ENCODE measurements at regions not wholly inside any gene's neighbourhood (a gene's known extent, or its start where the extent isn't known, plus 50 kb on each side); places are given as distances from the start of the nearest gene placed in this dataset.

DNA sequence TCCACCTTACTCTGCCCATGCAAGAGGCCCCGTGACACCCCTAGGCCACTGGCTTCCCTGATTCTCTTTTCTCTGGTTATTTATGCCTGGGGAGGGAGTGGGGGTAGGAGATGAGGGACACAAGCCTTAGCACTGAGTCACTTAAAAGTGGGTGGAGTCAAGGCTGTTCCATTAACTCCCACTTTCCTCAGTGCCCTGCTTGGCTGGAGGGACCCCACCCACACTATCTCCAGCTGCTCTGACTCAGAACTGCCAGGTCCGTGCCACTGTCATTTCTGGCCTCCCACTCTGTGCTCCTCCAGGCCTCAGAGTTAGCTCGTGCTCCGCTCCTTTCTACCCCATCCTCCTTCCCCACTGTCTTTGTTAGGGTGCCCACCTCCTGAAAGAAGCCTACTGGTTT, 113.4 kb upstream of the UQCRFS1 start:
- Histone ChIP-seq H2AFZ (ENCODE audit: low read depth, low read length, poor library complexity, severe bottlenecking) (no peak overlapping the region), H3K36me3 (ENCODE audit: control insufficient read depth in 1 of 2, insufficient read depth in 2 of 2, low read length in 2 of 2) (no peaks in the 10 kb centered on the region), H3K4me2 (ENCODE audit: low read length) (no peak overlapping the region), H3K4me1 (ENCODE audit: control insufficient read depth in 1 of 2, insufficient read depth in 2 of 2, low read length in 2 of 2) (no peaks in the 10 kb centered on the region), H3K4me3 (replicated peaks in 1 of 2; ENCODE audit: low read depth in 1 of 2, low read length in 2 of 2) (no peak overlapping the region), H3K9me3 (ENCODE audit: control insufficient read depth in 1 of 2, insufficient read depth in 1 of 2, low read depth in 1 of 2, low read length in 2 of 2) (no peaks in the 10 kb centered on the region), H3K9ac (ENCODE audit: low read length) (no peak overlapping the region), H3K79me2 (ENCODE audit: insufficient read depth, low read length) (no peaks in the 10 kb centered on the region), H3K27ac (ENCODE audit: low read depth, low read length) (no peak overlapping the region), H4K20me1 (ENCODE audit: insufficient read depth) (no peaks in the 10 kb centered on the region), H3K27me3 (ENCODE audit: insufficient read depth, low read length) (peaks cover 9% of the 10 kb centered on the region), H3K9me2 (ENCODE audit: insufficient read depth) (no peaks in the 10 kb centered on the region)
- intact Hi-C loops (cut with micrococcal nuclease): no loop called here
- POLR2A ChIA-PET: no interaction called here
- TF ChIP-seq TCF7L2 (IDR thresholded peaks at IDR 0.05; ENCODE audit: borderline replicate concordance, extremely low read depth, insufficient read depth, insufficient read length) (no peak), ZFX (IDR thresholded peaks at IDR 0.05) (no peak), YY1 (IDR thresholded peaks at IDR 0.05; ENCODE audit: extremely low read depth, insufficient replicate concordance, low read depth, low read length) (no peak), EGR1 (IDR thresholded peaks at IDR 0.05; ENCODE audit: low read depth) (no peak), POLR2AphosphoS5 (IDR thresholded peaks at IDR 0.05; ENCODE audit: low read depth, low read length) (no peak), ELF1 (IDR thresholded peaks at IDR 0.05; ENCODE audit: borderline replicate concordance, low read depth) (no peak), JUND (IDR thresholded peaks at IDR 0.05) (no peak), EZH2phosphoT487 (IDR thresholded peaks at IDR 0.05; ENCODE audit: borderline replicate concordance) (no peak), SRF (IDR thresholded peaks at IDR 0.05; ENCODE audit: low read depth) (no peak), POLR2A (IDR thresholded peaks at IDR 0.05; ENCODE audit: borderline replicate concordance, extremely low read depth, insufficient read depth, insufficient read length) (no peak), CBX3 (IDR thresholded peaks at IDR 0.05; ENCODE audit: low read depth) (no peak), FOSL1 (IDR thresholded peaks at IDR 0.05; ENCODE audit: low read depth) (no peak), ZNF274 (IDR thresholded peaks at IDR 0.05; ENCODE audit: low read depth, low read length) (no peak)
- TF ChIP-seq, protein P1, sequence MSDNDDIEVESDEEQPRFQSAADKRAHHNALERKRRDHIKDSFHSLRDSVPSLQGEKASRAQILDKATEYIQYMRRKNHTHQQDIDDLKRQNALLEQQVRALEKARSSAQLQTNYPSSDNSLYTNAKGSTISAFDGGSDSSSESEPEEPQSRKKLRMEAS (IDR thresholded peaks at IDR 0.05): no peak
- TF ChIP-seq, protein P2, sequence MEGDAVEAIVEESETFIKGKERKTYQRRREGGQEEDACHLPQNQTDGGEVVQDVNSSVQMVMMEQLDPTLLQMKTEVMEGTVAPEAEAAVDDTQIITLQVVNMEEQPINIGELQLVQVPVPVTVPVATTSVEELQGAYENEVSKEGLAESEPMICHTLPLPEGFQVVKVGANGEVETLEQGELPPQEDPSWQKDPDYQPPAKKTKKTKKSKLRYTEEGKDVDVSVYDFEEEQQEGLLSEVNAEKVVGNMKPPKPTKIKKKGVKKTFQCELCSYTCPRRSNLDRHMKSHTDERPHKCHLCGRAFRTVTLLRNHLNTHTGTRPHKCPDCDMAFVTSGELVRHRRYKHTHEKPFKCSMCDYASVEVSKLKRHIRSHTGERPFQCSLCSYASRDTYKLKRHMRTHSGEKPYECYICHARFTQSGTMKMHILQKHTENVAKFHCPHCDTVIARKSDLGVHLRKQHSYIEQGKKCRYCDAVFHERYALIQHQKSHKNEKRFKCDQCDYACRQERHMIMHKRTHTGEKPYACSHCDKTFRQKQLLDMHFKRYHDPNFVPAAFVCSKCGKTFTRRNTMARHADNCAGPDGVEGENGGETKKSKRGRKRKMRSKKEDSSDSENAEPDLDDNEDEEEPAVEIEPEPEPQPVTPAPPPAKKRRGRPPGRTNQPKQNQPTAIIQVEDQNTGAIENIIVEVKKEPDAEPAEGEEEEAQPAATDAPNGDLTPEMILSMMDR (IDR thresholded peaks at IDR 0.05 in 2 of 3, conservative IDR thresholded peaks at IDR 0.05 in 1 of 3; ENCODE audit: borderline replicate concordance in 1 of 3, insufficient read depth in 1 of 3, low read depth in 2 of 3, low read length in 2 of 3): no peak
- DNase-seq (ENCODE audit: low read depth, low spot score) (no peak), ATAC-seq (no peak)
- RAD21 ChIA-PET (ENCODE audit: low non-redundant PET in 1 of 2, low total read pairs in 2 of 2, uncharacterized antibody in 2 of 2, unreplicated experiment in 2 of 2): no interaction called here
- CTCF ChIA-PET: no interaction called here
- BruUV-seq (replicated peaks): no TSS peak
